ENCODE measurements at regions not wholly inside any gene's neighbourhood (a gene's known extent, or its start where the extent isn't known, plus 50 kb on each side); places are given as distances from the start of the nearest gene placed in this dataset.

GRCh38 chr13:76638181-76638580 is 248.0 kb downstream of the KCTD12 start:
- Mint-ChIP-seq H3K27me3 (peaks cover 1% of the 10 kb centered on the region), H3K9me3 (no peaks in the 10 kb centered on the region), H3K4me1 (ENCODE audit: low read depth) (no peaks in the 10 kb centered on the region), H3K4me3 (no peak overlapping the region), H3K27ac (no peak overlapping the region), H3K36me3 (no peaks in the 10 kb centered on the region)
- CTCF ChIA-PET: no interaction called here
- intact Hi-C loops (cut with micrococcal nuclease): no loop called here
- POLR2A ChIA-PET: no interaction called here
- DNase-seq: no peak

GRCh38 chr13:76637641-76638141 is 248.5 kb downstream of the KCTD12 start:
- no peak overlapping the region for H3K4me3 Mint-ChIP-seq
- POLR2A ChIA-PET: no interaction called here
- no peak for DNase-seq
- CTCF ChIA-PET: no interaction called here
- H3K27ac Mint-ChIP-seq: no peak overlapping the region
- no peaks in the 10 kb centered on the region for H3K4me1 Mint-ChIP-seq (ENCODE audit: low read depth)
- H3K9me3 Mint-ChIP-seq: no peaks in the 10 kb centered on the region
- peaks cover 1% of the 10 kb centered on the region for H3K27me3 Mint-ChIP-seq
- H3K36me3 Mint-ChIP-seq: no peaks in the 10 kb centered on the region
- intact Hi-C loops (cut with micrococcal nuclease): no loop called here

- peaks cover 1% of the 10 kb centered on the region for H3K27me3 Mint-ChIP-seq
- H3K36me3 Mint-ChIP-seq: no peaks in the 10 kb centered on the region
- ChIA-PET CTCF (no interaction called here), POLR2A (no interaction called here)
- no peaks in the 10 kb centered on the region for H3K4me1 Mint-ChIP-seq (ENCODE audit: low read depth)
- no peak overlapping the region for H3K4me3 Mint-ChIP-seq
- H3K9me3 Mint-ChIP-seq: no peaks in the 10 kb centered on the region
- intact Hi-C loops (cut with micrococcal nuclease): no loop called here
- DNase-seq: no peak
- no peak overlapping the region for H3K27ac Mint-ChIP-seq
Measured at GRCh38 chr13:76636829-76637228, 249.4 kb downstream of the KCTD12 start.

- no peak overlapping the region for H3K27ac Mint-ChIP-seq
Measured at GRCh38 chr13:76635232-76636230, 250.7 kb downstream of the KCTD12 start.

GRCh38 chr13:76634431-76635191 is 251.6 kb downstream of the KCTD12 start:
- Mint-ChIP-seq H3K36me3 (no peaks in the 10 kb centered on the region), H3K4me1 (ENCODE audit: low read depth) (no peaks in the 10 kb centered on the region), H3K27ac (no peak overlapping the region), H3K9me3 (no peaks in the 10 kb centered on the region), H3K4me3 (no peak overlapping the region), H3K27me3 (peaks cover 1% of the 10 kb centered on the region)
- ChIA-PET POLR2A (no interaction called here), CTCF (no interaction called here)
- intact Hi-C loops (cut with micrococcal nuclease): no loop called here
- DNase-seq: no peak

More at GRCh38 chr13:76635232-76636230, 250.7 kb downstream of the KCTD12 start:
- no peak for DNase-seq
- Mint-ChIP-seq H3K4me1 (ENCODE audit: low read depth) (no peaks in the 10 kb centered on the region), H3K27me3 (peaks cover 1% of the 10 kb centered on the region), H3K9me3 (no peaks in the 10 kb centered on the region), H3K4me3 (no peak overlapping the region), H3K36me3 (no peaks in the 10 kb centered on the region)
- POLR2A ChIA-PET: no interaction called here
- CTCF ChIA-PET: no interaction called here
- intact Hi-C loops (cut with micrococcal nuclease): no loop called here

- CTCF ChIA-PET: no interaction called here
- no peak overlapping the region for H3K4me3 Mint-ChIP-seq
- DNase-seq: no peak
- H3K27me3 Mint-ChIP-seq: peaks cover 1% of the 10 kb centered on the region
- POLR2A ChIA-PET: no interaction called here
- intact Hi-C loops (cut with micrococcal nuclease): no loop called here
- H3K27ac Mint-ChIP-seq: no peak overlapping the region
- H3K9me3 Mint-ChIP-seq: no peaks in the 10 kb centered on the region
- no peaks in the 10 kb centered on the region for H3K36me3 Mint-ChIP-seq
- no peaks in the 10 kb centered on the region for H3K4me1 Mint-ChIP-seq (ENCODE audit: low read depth)
Measured at GRCh38 chr13:76632401-76633044, 253.7 kb downstream of the KCTD12 start.

- no peak overlapping the region for H3K27ac Mint-ChIP-seq
- ChIA-PET CTCF (no interaction called here), POLR2A (no interaction called here)
- intact Hi-C loops (cut with micrococcal nuclease): no loop called here
- peaks cover 8% of the 10 kb centered on the region for H3K27me3 Mint-ChIP-seq
- DNase-seq: no peak
- no peak overlapping the region for H3K4me3 Mint-ChIP-seq
- H3K4me1 Mint-ChIP-seq (ENCODE audit: low read depth): no peaks in the 10 kb centered on the region
- H3K9me3 Mint-ChIP-seq: no peaks in the 10 kb centered on the region
- H3K36me3 Mint-ChIP-seq: no peaks in the 10 kb centered on the region
Measured at GRCh38 chr13:76630629-76631230, 255.5 kb downstream of the KCTD12 start.

- ChIA-PET POLR2A (no interaction called here), CTCF (no interaction called here)
- DNase-seq: no peak
- no peaks in the 10 kb centered on the region for H3K36me3 Mint-ChIP-seq
- no peaks in the 10 kb centered on the region for H3K4me1 Mint-ChIP-seq (ENCODE audit: low read depth)
- intact Hi-C loops (cut with micrococcal nuclease): no loop called here
- no peaks in the 10 kb centered on the region for H3K9me3 Mint-ChIP-seq
- peaks cover 13% of the 10 kb centered on the region for H3K27me3 Mint-ChIP-seq
- no peak overlapping the region for H3K4me3 Mint-ChIP-seq
- no peak overlapping the region for H3K27ac Mint-ChIP-seq
Measured at GRCh38 chr13:76622315-76623040, 263.7 kb downstream of the KCTD12 start.

GRCh38 chr13:76621705-76622104 is 264.5 kb downstream of the KCTD12 start:
- CTCF ChIA-PET: interaction anchor here (0.6 kb wide), 1 partner anchor 8 kb away, joined by 3 read pairs; no protein-coding TSS in a partner anchor

GRCh38 chr13:76620036-76620435 is 266.2 kb downstream of the KCTD12 start:
- H3K9me3 Mint-ChIP-seq: no peaks in the 10 kb centered on the region
- H3K27ac Mint-ChIP-seq: no peak overlapping the region
- ChIA-PET CTCF (no interaction called here), POLR2A (no interaction called here)
- H3K4me1 Mint-ChIP-seq (ENCODE audit: low read depth): no peaks in the 10 kb centered on the region
- no peak overlapping the region for H3K4me3 Mint-ChIP-seq
- intact Hi-C loops (cut with micrococcal nuclease): no loop called here
- H3K36me3 Mint-ChIP-seq: no peaks in the 10 kb centered on the region
- no peak for DNase-seq
- peaks cover 5% of the 10 kb centered on the region for H3K27me3 Mint-ChIP-seq

More at GRCh38 chr13:76621705-76622104, 264.5 kb downstream of the KCTD12 start:
- Mint-ChIP-seq H3K4me1 (ENCODE audit: low read depth) (no peaks in the 10 kb centered on the region), H3K36me3 (no peaks in the 10 kb centered on the region), H3K27me3 (peaks cover 13% of the 10 kb centered on the region), H3K4me3 (no peak overlapping the region), H3K27ac (no peak overlapping the region), H3K9me3 (no peaks in the 10 kb centered on the region)
- POLR2A ChIA-PET: no interaction called here
- intact Hi-C loops (cut with micrococcal nuclease): no loop called here
- no peak for DNase-seq

- H3K36me3 Mint-ChIP-seq: no peaks in the 10 kb centered on the region
- H3K27me3 Mint-ChIP-seq: peaks cover 5% of the 10 kb centered on the region
- ChIA-PET POLR2A (no interaction called here), CTCF (no interaction called here)
- no peaks in the 10 kb centered on the region for H3K9me3 Mint-ChIP-seq
- no peak for DNase-seq
- H3K27ac Mint-ChIP-seq: no peak overlapping the region
- H3K4me3 Mint-ChIP-seq: no peak overlapping the region
- no peaks in the 10 kb centered on the region for H3K4me1 Mint-ChIP-seq (ENCODE audit: low read depth)
- intact Hi-C loops (cut with micrococcal nuclease): no loop called here
Measured at GRCh38 chr13:76619631-76620030, 266.6 kb downstream of the KCTD12 start.
